Upper lobe of left lung (tissue), 6 donors: ENCODE measurements at regions not wholly inside any gene's neighbourhood (a gene's known extent, or its start where the extent isn't known, plus 50 kb on each side); places are given as distances from the start of the nearest gene placed in this dataset.
"Not testable (repeated sequence)": the region's sequence is repeated elsewhere in the genome, so short reads cannot be mapped to it uniquely, and the experiment has no call there.

ENCODE experiments used
- ATAC-seq, 2 donors: fragments of 200-7000 bp; cut with Tn5 transposase; one replicate each; pipeline ENCODE4 v1.9.1; 2022; ENCODE audit warnings: mild to moderate bottlenecking in 2 of 2, moderate library complexity in 2 of 2; ENCODE audit not compliant: low FRiP score in 2 of 2
- DNase-seq, 2 donors: peaks; one replicate each; pipeline ENCODE4 v3.0.0-alpha.2; 2019 to 2020
- H3K27ac ChIP-seq, 4 donors: fragments of 200-600 bp; sonication (generic); one replicate each; pipeline ENCODE4 v1.5.1; 2016 to 2019
- H3K27me3 ChIP-seq, 4 donors: fragments of 200-600 bp; sonication (generic); one replicate each; pipeline ENCODE4 v1.5.1; 2017 to 2019
- H3K36me3 ChIP-seq, 4 donors: fragments of 200-600 bp; sonication (generic); one replicate each; pipeline ENCODE4 v1.5.1; 2016 to 2019
- H3K4me1 ChIP-seq, 4 donors: fragments of 200-600 bp; sonication (generic); one replicate each; pipeline ENCODE4 v1.5.1; 2018 to 2019
- H3K4me3 ChIP-seq, 4 donors: fragments of 200-600 bp; sonication (generic); one replicate each; pipeline ENCODE4 v1.5.1; 2017 to 2019; ENCODE audit warnings: mild to moderate bottlenecking in 2 of 4, moderate library complexity in 1 of 4
- H3K9me3 ChIP-seq, 4 donors: fragments of 200-600 bp; sonication (generic); one replicate each; pipeline ENCODE4 v1.5.1; 2018 to 2019
- CTCF ChIP-seq, 6 experiments: fragments of 450-650 bp in 4 of 6; fragments of 200-600 bp in 2 of 6; sonication (generic) in 2 of 6; IDR thresholded peaks; one replicate each; pipeline ENCODE4 v1.5.1; 2016 to 2019; ENCODE audit warnings: antibody characterized with exemption in 6 of 6
- EP300 ChIP-seq, 4 donors: sonication (generic); formaldehyde crosslinking; IDR thresholded peaks; one replicate each; pipeline ENCODE4 v1.5.1; 2017; ENCODE audit warnings: antibody characterized with exemption in 4 of 4, control low read depth in 2 of 4
- POLR2A ChIP-seq, 4 donors: fragments of 450-650 bp; IDR thresholded peaks; one replicate each; pipeline ENCODE4 v1.5.1; 2016 to 2017; ENCODE audit warnings: antibody characterized with exemption in 4 of 4, mild to moderate bottlenecking in 2 of 4
- POLR2AphosphoS5 ChIP-seq, 2 donors: sonication (generic); formaldehyde crosslinking; IDR thresholded peaks; one replicate each; pipeline ENCODE4 v1.5.1; 2017; ENCODE audit warnings: antibody characterized with exemption in 2 of 2
- WGBS, 2 donors: methylation state at CpG; one replicate each; pipeline ENCODE4 v1.1.5; 2017 to 2018; 5-methylcytosine and 5-hydroxymethylcytosine counted together
- donor health status: DM: no; HTN: no; CAD: no; lungs with moderate emphysema.
- donor health status: DM: no; HTN: yes; CAD: no; lungs with severe emphysema.

DNA sequence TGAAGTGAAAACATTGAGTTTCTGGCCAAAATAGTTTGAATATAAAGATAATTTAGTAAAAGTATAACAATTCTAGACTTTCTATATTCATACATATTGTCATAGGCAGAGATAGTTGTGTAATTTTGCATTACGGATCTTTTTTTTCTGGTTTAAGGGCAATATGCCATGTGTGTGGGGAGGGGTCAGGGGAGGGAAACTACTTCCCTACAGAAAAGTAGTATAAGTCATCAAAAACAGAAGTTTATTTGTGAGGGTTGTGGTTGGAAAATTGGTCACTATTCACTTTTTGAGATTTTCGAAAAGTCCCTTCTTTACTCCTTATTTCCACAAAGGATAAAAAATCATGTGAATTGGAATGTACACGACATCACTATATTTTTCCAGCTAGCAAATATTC is 288.2 kb upstream of the PREP start:
- H3K4me1 ChIP-seq, result no peaks in the 10 kb centered on the region
- H3K27me3 ChIP-seq, result no peaks in the 10 kb centered on the region
- H3K36me3 ChIP-seq, result no peaks in the 10 kb centered on the region
- DNase-seq (no peak), ATAC-seq (peak in 1 of 2 donors; percentile 57)
- H3K27ac ChIP-seq, result no peak overlapping the region
- H3K4me3 ChIP-seq, result no peak overlapping the region
- TF ChIP-seq POLR2AphosphoS5 (IDR thresholded peaks at IDR 0.05), result no peak
- WGBS, 2 donors, result 71 to 84% methylated on average over 3 of the region's 3 CpGs
- H3K9me3 ChIP-seq, result peaks cover 0 to 14% (median 3%) of the 10 kb centered on the region in 4 donors

DNA sequence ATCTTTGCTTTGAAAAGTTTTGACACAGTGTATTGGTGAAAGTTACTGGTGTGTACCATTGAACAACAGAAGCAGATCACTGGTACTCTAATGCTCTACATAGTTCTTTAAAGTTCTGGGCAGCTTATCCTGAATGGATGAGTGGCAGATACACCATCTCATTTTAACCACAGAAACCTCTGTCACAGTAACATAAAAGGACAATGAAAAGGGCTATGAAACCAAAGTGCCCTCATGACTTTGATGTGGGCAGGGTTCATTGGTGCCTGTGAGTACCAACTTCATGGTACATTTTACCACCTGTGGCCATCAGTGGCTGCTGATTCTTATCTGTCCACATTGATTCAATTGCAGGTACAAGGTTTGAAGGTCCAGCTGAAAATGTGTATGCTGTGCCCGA is 285.7 kb upstream of the PREP start:
- TF ChIP-seq POLR2A (IDR thresholded peaks at IDR 0.05) (no peak), CTCF (IDR thresholded peaks at IDR 0.05) (no peak), POLR2AphosphoS5 (IDR thresholded peaks at IDR 0.05) (no peak)
- ATAC-seq, result no peak

GRCh38 chr6:105686793-105687192 is 283.9 kb upstream of the PREP start:
- H3K27me3 ChIP-seq, H3K4me3 ChIP-seq, DNase-seq, ATAC-seq, H3K36me3 ChIP-seq, H3K27ac ChIP-seq, H3K4me1 ChIP-seq: not testable (repeated sequence)
- H3K9me3 ChIP-seq, result peaks cover 0 to 14% (median 3%) of the 10 kb centered on the region in 4 donors
- WGBS, 2 donors, result 89 to 100% methylated on average over 1 of the region's 1 CpG

More for the DNA sequence above, 285.7 kb upstream of the PREP start:
- Histone ChIP-seq H3K4me3 (no peak overlapping the region), H3K4me1 (no peaks in the 10 kb centered on the region), H3K36me3 (no peaks in the 10 kb centered on the region), H3K9me3 (peaks cover 0 to 14% (median 3%) of the 10 kb centered on the region in 4 donors), H3K27me3 (no peaks in the 10 kb centered on the region), H3K27ac (no peak overlapping the region)
- DNase-seq, result no peak
- 100% methylated on average over 1 of the region's 1 CpG for WGBS, 2 donors

DNA sequence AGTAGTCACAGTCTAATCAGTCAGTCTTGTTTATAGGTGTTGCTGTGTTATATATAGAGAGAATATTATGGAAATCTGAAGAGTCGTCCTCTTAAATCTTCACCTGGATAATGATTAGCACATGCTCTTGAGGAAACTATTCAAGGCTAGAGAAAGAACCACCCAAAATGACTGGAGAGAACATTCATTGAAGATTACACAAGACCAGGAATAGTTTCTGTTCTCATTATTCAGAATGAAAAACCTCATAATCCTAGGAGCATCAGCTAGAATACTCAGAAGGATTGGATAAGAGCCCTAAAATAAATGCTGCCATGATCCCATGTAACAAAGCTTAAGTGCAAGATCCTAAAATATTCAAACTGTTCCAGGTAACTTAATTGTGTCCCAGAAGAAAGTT is 278.2 kb upstream of the PREP start:
- no peak overlapping the region for H3K4me3 ChIP-seq
- no peaks in the 10 kb centered on the region for H3K36me3 ChIP-seq
- WGBS, 2 donors, result 71 to 72% methylated on average over 1 of the region's 1 CpG
- peaks cover 0 to 4% (median 0%) of the 10 kb centered on the region in 4 donors for H3K4me1 ChIP-seq
- H3K9me3 ChIP-seq, result no peaks in the 10 kb centered on the region
- no peaks in the 10 kb centered on the region for H3K27me3 ChIP-seq
- ATAC-seq, result no peak
- DNase-seq, result no peak
- no peak overlapping the region for H3K27ac ChIP-seq
- TF ChIP-seq CTCF (IDR thresholded peaks at IDR 0.05) (no peak), POLR2A (IDR thresholded peaks at IDR 0.05) (no peak), POLR2AphosphoS5 (IDR thresholded peaks at IDR 0.05) (no peak)

- Histone ChIP-seq H3K9me3 (no peaks in the 10 kb centered on the region), H3K4me1 (peaks cover 0 to 4% (median 0%) of the 10 kb centered on the region in 4 donors), H3K27me3 (no peaks in the 10 kb centered on the region), H3K36me3 (no peaks in the 10 kb centered on the region), H3K27ac (no peak overlapping the region), H3K4me3 (no peak overlapping the region)
- ATAC-seq (no peak), DNase-seq (no peak)
- WGBS, 2 donors, result 86 to 93% methylated on average over 1 of the region's 1 CpG
- TF ChIP-seq POLR2A (IDR thresholded peaks at IDR 0.05) (no peak), POLR2AphosphoS5 (IDR thresholded peaks at IDR 0.05) (no peak), EP300 (IDR thresholded peaks at IDR 0.05) (no peak), CTCF (IDR thresholded peaks at IDR 0.05) (no peak)
Measured at GRCh38 chr6:105680131-105680530, 277.2 kb upstream of the PREP start.

DNA sequence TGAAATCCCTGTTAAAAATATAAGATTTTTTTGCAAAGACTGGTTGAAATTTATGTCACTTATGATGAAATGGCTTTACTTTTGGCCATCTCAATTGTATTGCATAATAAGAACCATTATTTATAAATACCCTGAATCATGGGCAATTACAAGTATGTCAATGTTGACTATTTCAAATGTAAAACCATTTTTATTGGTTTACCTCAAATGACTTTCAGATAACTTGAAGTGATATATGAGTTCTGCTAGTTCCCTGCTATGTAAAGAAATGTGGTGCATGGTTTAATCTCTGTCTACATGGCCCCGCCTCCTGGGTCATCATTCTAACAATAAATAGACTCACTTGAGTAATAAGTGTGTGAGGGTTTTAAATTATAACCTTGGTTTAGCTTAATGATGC is 275.6 kb upstream of the PREP start:
- Histone ChIP-seq H3K36me3 (no peaks in the 10 kb centered on the region), H3K27me3 (no peaks in the 10 kb centered on the region), H3K4me3 (no peak overlapping the region), H3K4me1 (peaks cover 0 to 4% (median 0%) of the 10 kb centered on the region in 4 donors), H3K9me3 (no peaks in the 10 kb centered on the region), H3K27ac (no peak overlapping the region)
- ATAC-seq (no peak), DNase-seq (no peak)
- no peak for TF ChIP-seq CTCF (IDR thresholded peaks at IDR 0.05)
- no peak for TF ChIP-seq EP300 (IDR thresholded peaks at IDR 0.05)
- no peak for TF ChIP-seq POLR2AphosphoS5 (IDR thresholded peaks at IDR 0.05)
- no peak for TF ChIP-seq POLR2A (IDR thresholded peaks at IDR 0.05)
- WGBS, 2 donors, result 92 to 96% methylated on average over 1 of the region's 1 CpG
